SK-N-SH (cell line): ENCODE measurements at regions not wholly inside any gene's neighbourhood (a gene's known extent, or its start where the extent isn't known, plus 50 kb on each side); places are given as distances from the start of the nearest gene placed in this dataset.

Experiments
- CTCF ChIA-PET: fragments of 300-600, 350-600 bp; formaldehyde crosslinking; extraction: SDS; loops from one replicate; lab custom pipeline; 2021; lab: Yijun Ruan, JAX
- POLR2A ChIA-PET: fragments of 350-600 bp; sonication (Branson Sonifier 250); formaldehyde crosslinking; extraction: SDS; loops from one replicate; lab custom pipeline; 2020; ENCODE audit warnings: antibody characterized with exemption, inconsistent platforms; lab: Yijun Ruan, JAX
- DNase-seq: peaks from one replicate; pipeline ENCODE4 v3.0.0; 2012
- H2AFZ ChIP-seq: fragments of 200-600 bp; sonication (generic); 2 replicates; pipeline ENCODE4 v1.8.1; 2016; ENCODE audit warnings: antibody characterized with exemption, mild to moderate bottlenecking, low read depth
- H3F3A ChIP-seq: fragments of 200-600 bp; sonication (generic); replicated peaks from 2 replicates; pipeline ENCODE3; 2016; ENCODE audit warnings: antibody characterized with exemption, mild to moderate bottlenecking; ENCODE audit not compliant: insufficient read depth
- H3K27ac ChIP-seq, 2 experiments: fragments of 200-500 bp in 1 of 2; fragments of 200-600 bp in 1 of 2; sonication (Bioruptor generic) in 1 of 2; sonication (generic), shearing (Covaris generic) in 1 of 2; 2 replicates each; pipeline versions ENCODE4 v1.5.1 to v1.6.1; 2014 to 2016; ENCODE audit warnings: low read depth in 2 of 2, inconsistent platforms in 1 of 2, low read length in 1 of 2, mild to moderate bottlenecking in 1 of 2, mixed read lengths in 1 of 2
- H3K27me3 ChIP-seq: fragments of 200-600 bp; sonication (generic), shearing (Covaris generic); 2 replicates; pipeline ENCODE4 v1.6.1; 2016; ENCODE audit warnings: mixed run types; ENCODE audit not compliant: insufficient read depth
- H3K36me3 ChIP-seq, 2 experiments: fragments of 200-500 bp in 1 of 2; fragments of 200-600 bp in 1 of 2; sonication (Bioruptor generic) in 1 of 2; sonication (generic) in 1 of 2; replicated peaks in 1 of 2; 2 replicates each; pipeline versions ENCODE3 to v1.5.1; 2014 to 2016; ENCODE audit warnings: low read length in 1 of 2, mild to moderate bottlenecking in 1 of 2; ENCODE audit not compliant: insufficient read depth in 2 of 2, control insufficient read depth in 1 of 2
- H3K4me1 ChIP-seq, 2 experiments: fragments of 200-500 bp in 1 of 2; fragments of 200-600 bp in 1 of 2; sonication (Bioruptor generic) in 1 of 2; sonication (generic), shearing (Covaris generic) in 1 of 2; 2 replicates each; pipeline versions ENCODE4 v1.5.1 to v1.6.1; 2014 to 2016; ENCODE audit warnings: low read depth in 1 of 2, low read length in 1 of 2, mixed run types in 1 of 2; ENCODE audit not compliant: insufficient read depth in 2 of 2, control insufficient read depth in 1 of 2
- H3K4me2 ChIP-seq: fragments of 200-600 bp; sonication (generic), shearing (Covaris generic); 2 replicates; pipeline ENCODE4 v1.6.1; 2017; ENCODE audit warnings: mixed run types
- H3K4me3 ChIP-seq, 2 experiments: fragments of 200-500 bp in 1 of 2; fragments of 200-600 bp in 1 of 2; sonication (Bioruptor generic) in 1 of 2; sonication (generic), shearing (Covaris generic) in 1 of 2; 2 replicates each; pipeline versions ENCODE4 v1.5.1 to v1.8.1; 2014 to 2016; ENCODE audit warnings: low read depth in 2 of 2, inconsistent platforms in 1 of 2, low read length in 1 of 2, mild to moderate bottlenecking in 1 of 2, mixed read lengths in 1 of 2, moderate library complexity in 1 of 2
- H3K79me2 ChIP-seq: fragments of 200-600 bp; sonication (generic); 2 replicates; pipeline ENCODE4 v1.8.1; 2017; ENCODE audit warnings: mild to moderate bottlenecking; ENCODE audit not compliant: insufficient read depth
- H3K9ac ChIP-seq: fragments of 200-600 bp; sonication (generic); 2 replicates; pipeline ENCODE4 v1.6.1; 2017; ENCODE audit warnings: mixed run types
- H3K9me2 ChIP-seq: fragments of 200-600 bp; sonication (generic); 2 replicates; pipeline ENCODE4 v1.6.1; 2017; ENCODE audit warnings: mixed run types
- H3K9me3 ChIP-seq: fragments of 200-600 bp; sonication (generic); 2 replicates; pipeline ENCODE4 v1.6.1; 2017; ENCODE audit warnings: mixed run types, mild to moderate bottlenecking, moderate library complexity
- H4K20me1 ChIP-seq: fragments of 200-600 bp; sonication (generic); 2 replicates; pipeline ENCODE4 v1.6.1; 2017; ENCODE audit warnings: mild to moderate bottlenecking, mixed run types; ENCODE audit not compliant: insufficient read depth
- ELF1 ChIP-seq: IDR thresholded peaks from 2 replicates; pipeline ENCODE4 v1.4.0; 2012
- EZH2phosphoT487 ChIP-seq: fragments of 200-600 bp; sonication (generic); IDR thresholded peaks from 2 replicates; pipeline ENCODE4 v1.6.1; 2017; ENCODE audit warnings: low read depth, mixed run types, mild to moderate bottlenecking, antibody characterized with exemption, moderate library complexity, borderline replicate concordance
- FOXJ3 ChIP-seq: sonication (generic); formaldehyde crosslinking; IDR thresholded peaks from 2 replicates; pipeline ENCODE4 v1.5.1; 2020; ENCODE audit warnings: mild to moderate bottlenecking, missing genetic modification reagents
- GABPA ChIP-seq: IDR thresholded peaks from 2 replicates; pipeline ENCODE4 v1.4.0; 2012; ENCODE audit warnings: low read depth, mild to moderate bottlenecking
- IRF3 ChIP-seq: fragments of 150-350 bp; IDR thresholded peaks from 2 replicates; pipeline ENCODE4 v1.6.1; 2016; ENCODE audit warnings: mild to moderate bottlenecking, low read depth, low read length
- MEF2A ChIP-seq: IDR thresholded peaks from 2 replicates; pipeline ENCODE4 v1.4.0; 2012; ENCODE audit warnings: low read depth, borderline replicate concordance
- MXI1 ChIP-seq: IDR thresholded peaks from 2 replicates; pipeline ENCODE4 v1.6.1; 2012; ENCODE audit warnings: mild to moderate bottlenecking, low read depth, low read length, improper control_type of control experiment
- NRF1 ChIP-seq: IDR thresholded peaks from 2 replicates; pipeline ENCODE4 v1.6.1; 2012; ENCODE audit warnings: low read depth, mild to moderate bottlenecking, low read length
- POLR2AphosphoS5 ChIP-seq: IDR thresholded peaks from 2 replicates; pipeline ENCODE4 v1.6.1; 2012; ENCODE audit warnings: low read depth, low read length
- RAD21 ChIP-seq: IDR thresholded peaks from 2 replicates; pipeline ENCODE4 v1.6.1; 2012; ENCODE audit warnings: mild to moderate bottlenecking, low read length
- RCOR1 ChIP-seq: fragments of 150-350 bp; IDR thresholded peaks from 2 replicates; pipeline ENCODE4 v1.6.1; 2017; ENCODE audit warnings: antibody characterized with exemption, low read length
- RXRA ChIP-seq: IDR thresholded peaks from 2 replicates; pipeline ENCODE4 v1.4.0; 2012; ENCODE audit warnings: low read depth, mild to moderate bottlenecking, borderline replicate concordance
- SIN3A ChIP-seq: IDR thresholded peaks from 2 replicates; pipeline ENCODE4 v1.6.1; 2012; ENCODE audit warnings: low read depth, mild to moderate bottlenecking, low read length, moderate library complexity, borderline replicate concordance
- SMC3 ChIP-seq: IDR thresholded peaks from 2 replicates; pipeline ENCODE4 v1.6.1; 2012; ENCODE audit warnings: low read depth, low read length, improper control_type of control experiment
- TAF1 ChIP-seq: IDR thresholded peaks from 2 replicates; pipeline ENCODE4 v1.6.1; 2012; ENCODE audit warnings: low read depth, mild to moderate bottlenecking, low read length, moderate library complexity, borderline replicate concordance
- TCF12 ChIP-seq: IDR thresholded peaks from 2 replicates; pipeline ENCODE4 v1.4.0; 2012
- YY1 ChIP-seq: IDR thresholded peaks from 2 replicates; pipeline ENCODE4 v1.4.0; 2012; ENCODE audit warnings: low read depth, mild to moderate bottlenecking
- WGBS: methylation state at CpG from one replicate; pipeline ENCODE4 v1.1.6; 2017; ENCODE audit warnings: low lambda C conversion rate; 5-methylcytosine and 5-hydroxymethylcytosine counted together

GRCh38 chr2:43128559-43128955, 97.8 kb downstream of the ZFP36L2 start:
- Histone ChIP-seq H3K79me2 (no peaks in the 10 kb centered on the region), H3K27ac (no peak overlapping the region), H3F3A (no peaks in the 10 kb centered on the region), H3K4me1 (peaks cover 8 to 11% of the 10 kb centered on the region in 2 experiments; a peak in 2 of 4 replicates), H3K4me2 (no peak overlapping the region), H4K20me1 (no peaks in the 10 kb centered on the region), H3K9ac (no peak overlapping the region), H2AFZ (no peak overlapping the region), H3K4me3 (no peak overlapping the region), H3K9me2 (no peaks in the 10 kb centered on the region), H3K36me3 (no peaks in the 10 kb centered on the region), H3K9me3 (no peaks in the 10 kb centered on the region), H3K27me3 (no peaks in the 10 kb centered on the region)
- DNase-seq: no peak
- TF ChIP-seq TAF1 (no peak), RAD21 (no peak), FOXJ3 (CRISPR knock-in tag) (no peak), EZH2phosphoT487 (no peak), TCF12 (no peak), YY1 (no peak), POLR2AphosphoS5 (no peak), MXI1 (no peak), SIN3A (no peak), RCOR1 (no peak), ELF1 (no peak), GABPA (no peak), IRF3 (no peak), SMC3 (no peak), MEF2A (no peak)
- ChIA-PET POLR2A (no interaction called here), CTCF (interaction anchor here (1.3 to 4.3 kb wide), 4 partner anchors 11 to 154 kb away, joined by 3 to 16 read pairs (median 6); no protein-coding TSS in a partner anchor)
- 94% methylated on average over 5 of the region's 5 CpGs for WGBS

- POLR2A ChIA-PET: no interaction called here
- CTCF ChIA-PET: interaction anchor here (1.3 to 2.4 kb wide), 6 partner anchors 11 to 180 kb away, joined by 3 to 8 read pairs (median 4); no protein-coding TSS in a partner anchor
- TF ChIP-seq RXRA: no peak
- no peak for TF ChIP-seq POLR2AphosphoS5
- TF ChIP-seq NRF1: no peak
- no peak for TF ChIP-seq SIN3A
- no peak for TF ChIP-seq IRF3
- TF ChIP-seq, all 33 proteins: peak for 0
These were observed 98.4 kb downstream of the ZFP36L2 start for GRCh38 chr2:43127941-43128558.

More at GRCh38 chr2:43127941-43128558, 98.4 kb downstream of the ZFP36L2 start:
- 90% methylated on average over 6 of the region's 8 CpGs for WGBS
- Histone ChIP-seq H4K20me1 (no peaks in the 10 kb centered on the region), H3K9me2 (no peaks in the 10 kb centered on the region), H3K9ac (no peak overlapping the region), H3F3A (no peaks in the 10 kb centered on the region), H3K4me2 (no peak overlapping the region), H3K27ac (no peak overlapping the region), H2AFZ (no peak overlapping the region), H3K27me3 (no peaks in the 10 kb centered on the region), H3K79me2 (no peaks in the 10 kb centered on the region), H3K4me1 (peaks cover 8 to 11% of the 10 kb centered on the region in 2 experiments; a peak in 2 of 4 replicates), H3K36me3 (no peaks in the 10 kb centered on the region), H3K4me3 (no peak overlapping the region), H3K9me3 (no peaks in the 10 kb centered on the region)
- DNase-seq: no peak
